Natural killer cell (primary cell): ENCODE measurements at regions not wholly inside any gene's neighbourhood (a gene's known extent, or its start where the extent isn't known, plus 50 kb on each side); places are given as distances from the start of the nearest gene placed in this dataset.

Experiments used
- ATAC-seq, 3 donors: fragments of 150-1000 bp in 2 of 3; fragments of 200-7000 bp in 1 of 3; cut with Tn5 transposase; 1 replicate in 1 of 3; 2 replicates in 2 of 3; pipeline ENCODE4 v1.10.0; 2021; ENCODE audit warnings: mild to moderate bottlenecking in 2 of 3, moderate library complexity in 2 of 3
- DNase-seq, 2 donors: peaks; one replicate each; pipeline versions ENCODE4 v3.0.0 to v3.0.0-alpha.2; 2013 to 2021; ENCODE audit warnings: mixed read lengths in 1 of 2
- H3K27ac ChIP-seq: one replicate; pipeline ENCODE4 v1.5.1; 2013; ENCODE audit warnings: mild to moderate bottlenecking, low read length
- H3K27me3 ChIP-seq: one replicate; pipeline ENCODE4 v1.6.1; 2013; ENCODE audit warnings: low read length; ENCODE audit not compliant: control insufficient read depth, insufficient read depth
- H3K36me3 ChIP-seq: one replicate; pipeline ENCODE4 v1.6.1; 2013; ENCODE audit warnings: low read length; ENCODE audit not compliant: control insufficient read depth, insufficient read depth
- H3K4me1 ChIP-seq: one replicate; pipeline ENCODE4 v1.6.1; 2013; ENCODE audit warnings: low read length; ENCODE audit not compliant: control insufficient read depth, insufficient read depth
- H3K4me3 ChIP-seq: one replicate; pipeline ENCODE4 v1.5.1; 2013; ENCODE audit warnings: low read length
- H3K9me3 ChIP-seq: one replicate; pipeline ENCODE4 v1.6.1; 2013; ENCODE audit warnings: low read length; ENCODE audit not compliant: control insufficient read depth, insufficient read depth
- H3K27ac Mint-ChIP-seq, 2 donors: one replicate each; pipeline ENCODE4 v1.8.0; 2022; ENCODE audit warnings: mild to moderate bottlenecking in 2 of 2, mixed read lengths in 2 of 2, moderate library complexity in 1 of 2
- H3K27me3 Mint-ChIP-seq, 2 donors: one replicate each; pipeline ENCODE4 v1.8.0; 2022; ENCODE audit warnings: low read depth in 2 of 2, mixed read lengths in 2 of 2
- H3K36me3 Mint-ChIP-seq: one replicate; pipeline ENCODE4 v1.8.0; 2022; ENCODE audit warnings: mixed read lengths
- H3K4me1 Mint-ChIP-seq, 2 donors: one replicate each; pipeline ENCODE4 v1.8.0; 2022; ENCODE audit warnings: mixed read lengths in 2 of 2
- H3K4me3 Mint-ChIP-seq: one replicate; pipeline ENCODE4 v1.8.0; 2022; ENCODE audit warnings: mild to moderate bottlenecking, moderate library complexity, mixed read lengths
- H3K9me3 Mint-ChIP-seq, 2 donors: one replicate each; pipeline ENCODE4 v1.8.0; 2022; ENCODE audit warnings: mixed read lengths in 2 of 2
- CTCF ChIP-seq: fragments of 200-600 bp; IDR thresholded peaks from one replicate; pipeline ENCODE4 v1.8.0; 2022; ENCODE audit warnings: antibody characterized with exemption
- WGBS: methylation state at CpG from one replicate; pipeline ENCODE4 v1.1.7; 2013; ENCODE audit warnings: missing lambda C conversion rate; ENCODE audit not compliant: insufficient coverage; 5-methylcytosine and 5-hydroxymethylcytosine counted together
- intact Hi-C: fragments of 100-400 bp; cut with micrococcal nuclease; formaldehyde crosslinking; loops from one replicate; pipeline ENCODE4 v1.14.2; 2022

GRCh38 chr4:104549736-104550135 lies 55.0 kb upstream of the CXXC4 start:
- WGBS, result 75% methylated on average over 2 of the region's 2 CpGs
- Mint-ChIP-seq H3K36me3 (no peaks in the 10 kb centered on the region), H3K4me3 (no peak overlapping the region), H3K4me1 (no peaks in the 10 kb centered on the region), H3K9me3 (peaks cover 0 to 8% of the 10 kb centered on the region in 2 donors), H3K27ac (no peak overlapping the region), H3K27me3 (no peaks in the 10 kb centered on the region)
- DNase-seq (no peak), ATAC-seq (no peak)
- TF ChIP-seq CTCF, result no peak
- intact Hi-C loops, result no loop called here
- Histone ChIP-seq H3K36me3 (no peaks in the 10 kb centered on the region), H3K9me3 (no peaks in the 10 kb centered on the region), H3K4me1 (no peaks in the 10 kb centered on the region), H3K27me3 (no peaks in the 10 kb centered on the region), H3K4me3 (no peak overlapping the region), H3K27ac (no peak overlapping the region)

- no peaks in the 10 kb centered on the region for H3K27me3 Mint-ChIP-seq
- intact Hi-C loops, result no loop called here
- Histone ChIP-seq H3K4me1 (no peaks in the 10 kb centered on the region), H3K4me3 (no peak overlapping the region), H3K27me3 (no peaks in the 10 kb centered on the region), H3K36me3 (no peaks in the 10 kb centered on the region), H3K27ac (no peak overlapping the region), H3K9me3 (no peaks in the 10 kb centered on the region)
- H3K9me3 Mint-ChIP-seq, result peaks cover 3 to 7% of the 10 kb centered on the region in 2 donors
- no peak for TF ChIP-seq CTCF
- no CpG with 5 or more reads among the region's 1 CpG for WGBS
- no peak overlapping the region for H3K4me3 Mint-ChIP-seq
- ATAC-seq (no peak), DNase-seq (no peak)
- no peak overlapping the region for H3K27ac Mint-ChIP-seq
- H3K4me1 Mint-ChIP-seq, result no peaks in the 10 kb centered on the region
- H3K36me3 Mint-ChIP-seq, result no peaks in the 10 kb centered on the region
These were observed 64.8 kb upstream of the CXXC4 start for GRCh38 chr4:104559502-104559901.

- H3K4me1 ChIP-seq, result no peaks in the 10 kb centered on the region
- TF ChIP-seq CTCF, result no peak
- H3K27ac ChIP-seq, result no peak overlapping the region
- intact Hi-C loops, result no loop called here
- WGBS, result 95% methylated on average over 2 of the region's 2 CpGs
- Mint-ChIP-seq H3K27ac (no peak overlapping the region), H3K9me3 (peaks cover 7% of the 10 kb centered on the region in 2 donors), H3K36me3 (no peaks in the 10 kb centered on the region), H3K4me1 (no peaks in the 10 kb centered on the region), H3K27me3 (no peaks in the 10 kb centered on the region), H3K4me3 (no peak overlapping the region)
- H3K36me3 ChIP-seq, result no peaks in the 10 kb centered on the region
- DNase-seq, result no peak
- ATAC-seq, result no peak
- H3K4me3 ChIP-seq, result no peak overlapping the region
- H3K9me3 ChIP-seq, result peaks cover 7% of the 10 kb centered on the region
- H3K27me3 ChIP-seq, result no peaks in the 10 kb centered on the region
These were observed 76.6 kb upstream of the CXXC4 start for GRCh38 chr4:104571341-104571740.

GRCh38 chr4:104574371-104574770 lies 79.7 kb upstream of the CXXC4 start:
- no peak for DNase-seq
- H3K36me3 ChIP-seq, result no peaks in the 10 kb centered on the region
- Mint-ChIP-seq H3K27ac (no peak overlapping the region), H3K27me3 (no peaks in the 10 kb centered on the region), H3K4me3 (no peak overlapping the region), H3K4me1 (no peaks in the 10 kb centered on the region), H3K9me3 (peaks cover 2 to 7% of the 10 kb centered on the region in 2 donors), H3K36me3 (no peaks in the 10 kb centered on the region)
- no peaks in the 10 kb centered on the region for H3K27me3 ChIP-seq
- no peak for ATAC-seq
- WGBS, result 67% methylated on average over 4 of the region's 4 CpGs
- no peaks in the 10 kb centered on the region for H3K4me1 ChIP-seq
- no peaks in the 10 kb centered on the region for H3K9me3 ChIP-seq
- intact Hi-C loops, result no loop called here
- H3K4me3 ChIP-seq, result no peak overlapping the region
- no peak for TF ChIP-seq CTCF
- H3K27ac ChIP-seq, result no peak overlapping the region
